Adrenal gland (tissue), 9 donors: ENCODE measurements at regions not wholly inside any gene's neighbourhood (a gene's known extent, or its start where the extent isn't known, plus 50 kb on each side); places are given as distances from the start of the nearest gene placed in this dataset.
A peak's percentile ranks its signal among the peaks of the same experiment; 100 is the strongest.

Source experiments
- DNase-seq, 7 donors: peaks; one replicate each; pipeline ENCODE4 v3.0.0-alpha.2; 2019 to 2020
- H3K27ac ChIP-seq, 5 donors: fragments of 200-600 bp; sonication (generic) in 4 of 5; 1 replicate in 3 of 5; 2 replicates in 2 of 5; pipeline versions ENCODE4 v1.5.1 to v1.8.0; 2016 to 2020; ENCODE audit warnings: mild to moderate bottlenecking in 1 of 5
- H3K27me3 ChIP-seq: fragments of 200-600 bp; 2 replicates; pipeline ENCODE4 v1.8.0; 2021
- H3K36me3 ChIP-seq, 2 donors: fragments of 200-600 bp; replicated peaks in 1 of 2; 1 replicate in 1 of 2; 2 replicates in 1 of 2; pipeline versions ENCODE4 v1.5.1 to v1.8.0; 2018 to 2022
- H3K4me1 ChIP-seq, 2 donors: fragments of 200-600 bp; replicated peaks in 1 of 2; 1 replicate in 1 of 2; 2 replicates in 1 of 2; pipeline versions ENCODE4 v1.5.1 to v1.8.0; 2018 to 2021
- H3K4me3 ChIP-seq, 4 donors: fragments of 200-600 bp; sonication (generic) in 3 of 4; one replicate each; pipeline ENCODE4 v1.5.1; 2016 to 2018
- H3K9me3 ChIP-seq, 3 donors: fragments of 200-600 bp; sonication (generic) in 1 of 3; replicated peaks in 1 of 3; 1 replicate in 2 of 3; 2 replicates in 1 of 3; pipeline versions ENCODE4 v1.5.1 to v1.8.0; 2016 to 2021
- CTCF ChIP-seq, 6 experiments: fragments of 450-650 bp in 4 of 6; fragments of 200-600 bp in 2 of 6; sonication (generic) in 1 of 6; IDR thresholded peaks; 1 replicate in 5 of 6; 2 replicates in 1 of 6; pipeline versions ENCODE4 v1.5.1 to v1.8.0; 2016 to 2021; ENCODE audit warnings: antibody characterized with exemption in 6 of 6, mild to moderate bottlenecking in 2 of 6, moderate library complexity in 1 of 6
- POLR2A ChIP-seq, 2 donors: fragments of 450-650 bp; IDR thresholded peaks; one replicate each; pipeline ENCODE4 v1.6.1; 2017; ENCODE audit warnings: antibody characterized with exemption in 2 of 2, mild to moderate bottlenecking in 2 of 2, moderate library complexity in 1 of 2
- WGBS, 4 donors: extraction: QIAGEN DNeasy Blood & Tissue Kit in 2 of 4; methylation state at CpG; one replicate each; pipeline versions ENCODE4 v1.1.5 to v1.1.7; 2013 to 2017; 5-methylcytosine and 5-hydroxymethylcytosine counted together
- intact Hi-C, 2 donors: fragments of 100-400 bp; cut with DNase I; formaldehyde crosslinking; loops; one replicate each; pipeline versions ENCODE4 v1.14.1 to v1.15.0; 2022 to 2023
- donor health status: healthy with polysubstance abuse.
- donor health status: Bipolar disorder and iron deficiency.
- donor health status: DM: yes; HTN: yes; CAD: no.
- donor health status: DM: no; HTN: no; CAD: no.
- donor health status: DM: no; HTN: no; CAD: no.

GRCh38 chr9:2420543-2420942, 201.0 kb upstream of the VLDLR start:
- Histone ChIP-seq H3K9me3 (no peaks in the 10 kb centered on the region), H3K27ac (no peak overlapping the region), H3K27me3 (no peaks in the 10 kb centered on the region), H3K4me3 (no peak overlapping the region), H3K4me1 (no peaks in the 10 kb centered on the region), H3K36me3 (no peaks in the 10 kb centered on the region)
- intact Hi-C loops = no loop called here
- no peak for DNase-seq
- TF ChIP-seq CTCF (IDR thresholded peaks at IDR 0.05) (no peak), POLR2A (IDR thresholded peaks at IDR 0.05) (no peak)
- 79 to 95% (median 87%) methylated on average over 3 of the region's 3 CpGs for WGBS, 4 donors

DNA sequence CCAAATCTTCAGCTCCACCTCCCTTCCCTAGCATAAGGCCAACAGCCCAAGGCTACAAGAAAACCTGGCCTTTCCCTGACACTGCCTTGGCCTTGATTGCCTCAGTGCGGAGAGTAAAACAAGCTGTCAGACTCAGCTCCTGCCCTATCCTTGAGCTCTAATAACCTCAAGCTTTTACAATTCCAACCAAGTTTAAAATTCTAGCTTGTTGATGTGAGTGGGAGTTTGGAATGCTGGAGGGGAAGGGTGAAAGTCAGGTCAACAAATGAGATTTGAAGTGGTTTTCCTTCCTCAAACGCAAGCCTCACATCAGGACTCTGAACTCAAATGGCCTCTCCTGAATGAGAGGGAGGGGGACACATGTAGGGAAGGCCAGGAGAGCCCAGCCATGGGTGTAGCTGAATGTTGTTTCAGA, 197.0 kb upstream of the VLDLR start:
- Histone ChIP-seq H3K4me1 (no peaks in the 10 kb centered on the region), H3K27ac (peak overlapping the region in 2 of 5 donors; percentile 18 to 54), H3K27me3 (no peaks in the 10 kb centered on the region), H3K9me3 (no peaks in the 10 kb centered on the region), H3K4me3 (no peak overlapping the region), H3K36me3 (no peaks in the 10 kb centered on the region)
- intact Hi-C loops = no loop called here
- WGBS, 4 donors = 18 to 42% (median 23%) methylated on average over 2 of the region's 2 CpGs
- peak in 6 of 7 donors; percentile 35 to 76 (median 62) for DNase-seq
- no peak for TF ChIP-seq POLR2A (IDR thresholded peaks at IDR 0.05)
- no peak for TF ChIP-seq CTCF (IDR thresholded peaks at IDR 0.05)

- 89 to 99% (median 95%) methylated on average over 2 of the region's 2 CpGs for WGBS, 4 donors
- no peaks in the 10 kb centered on the region for H3K4me1 ChIP-seq
- H3K4me3 ChIP-seq = no peak overlapping the region
- H3K9me3 ChIP-seq = no peaks in the 10 kb centered on the region
- H3K27ac ChIP-seq = no peak overlapping the region
- no peaks in the 10 kb centered on the region for H3K27me3 ChIP-seq
- no peaks in the 10 kb centered on the region for H3K36me3 ChIP-seq
- DNase-seq = no peak
- intact Hi-C loops = no loop called here
- TF ChIP-seq POLR2A (IDR thresholded peaks at IDR 0.05) (no peak), CTCF (IDR thresholded peaks at IDR 0.05) (no peak)
Measured at GRCh38 chr9:2425676-2426075, 195.9 kb upstream of the VLDLR start.

DNA sequence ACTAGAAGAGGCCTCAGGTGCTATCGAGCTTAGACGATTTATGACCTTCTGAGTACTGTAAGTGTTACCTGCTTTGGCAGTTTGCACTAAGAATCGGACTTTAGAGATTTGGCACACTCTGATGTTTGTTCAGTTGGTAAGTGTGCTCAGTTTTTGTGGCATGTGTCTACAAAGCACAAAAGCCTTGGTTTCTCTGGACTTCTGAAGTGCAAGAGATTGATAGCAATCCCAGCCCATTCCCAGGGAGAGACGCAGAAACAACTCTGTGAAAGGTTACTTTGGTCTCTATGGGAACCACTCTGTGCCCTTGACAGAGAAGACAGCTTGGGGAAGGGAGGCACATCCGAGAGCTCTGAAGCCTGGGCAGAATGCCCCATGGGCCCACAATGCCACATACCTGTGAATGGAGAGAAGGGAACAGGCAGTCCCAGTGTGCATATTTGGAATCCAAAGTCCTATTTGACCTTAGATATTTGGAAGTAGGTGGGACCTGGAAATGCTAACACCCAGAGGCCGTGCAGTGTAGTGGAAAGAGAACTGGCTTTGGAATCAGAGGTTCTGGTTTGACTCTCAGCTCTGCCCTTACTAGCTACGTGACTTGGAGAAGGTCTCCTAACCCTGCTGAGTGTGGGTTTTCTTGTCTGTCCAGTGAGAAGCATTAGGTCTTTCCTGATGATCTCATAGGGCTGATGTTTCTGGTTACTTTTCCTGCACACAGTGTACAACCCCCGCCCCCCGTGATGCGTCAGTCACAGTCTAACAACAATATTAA, 194.3 kb upstream of the VLDLR start:
- Histone ChIP-seq H3K27ac (no peak overlapping the region), H3K36me3 (no peaks in the 10 kb centered on the region), H3K27me3 (no peaks in the 10 kb centered on the region), H3K4me3 (no peak overlapping the region), H3K4me1 (no peaks in the 10 kb centered on the region), H3K9me3 (no peaks in the 10 kb centered on the region)
- TF ChIP-seq CTCF (IDR thresholded peaks at IDR 0.05) (no peak), POLR2A (IDR thresholded peaks at IDR 0.05) (no peak)
- intact Hi-C loops = no loop called here
- 66 to 76% (median 72%) methylated on average over 10 of the region's 10 CpGs for WGBS, 4 donors
- DNase-seq = peak in 5 of 7 donors; percentile 23 to 54 (median 32)
